NOMO-1 treated with DMSO at 0.1 percent for 48 hours (cell line): ENCODE measurements at regions not wholly inside any gene's neighbourhood (a gene's known extent, or its start where the extent isn't known, plus 50 kb on each side); places are given as distances from the start of the nearest gene placed in this dataset.
"Not testable (repeated sequence)": the region's sequence is repeated elsewhere in the genome, so short reads cannot be mapped to it uniquely, and the experiment has no call there.

ENCODE experiments used
- DNase-seq: peaks from one replicate; lab custom pipeline; 2025; ENCODE audit not compliant: unreplicated experiment; lab: John Stamatoyannopoulos, UW

- DNase-seq = no peak
Measured at GRCh38 chr4:3865986-3866812, 100.0 kb downstream of the ADRA2C start.

GRCh38 chr4:3866813-3867129 is 100.6 kb downstream of the ADRA2C start:
- DNase-seq = no peak

DNA sequence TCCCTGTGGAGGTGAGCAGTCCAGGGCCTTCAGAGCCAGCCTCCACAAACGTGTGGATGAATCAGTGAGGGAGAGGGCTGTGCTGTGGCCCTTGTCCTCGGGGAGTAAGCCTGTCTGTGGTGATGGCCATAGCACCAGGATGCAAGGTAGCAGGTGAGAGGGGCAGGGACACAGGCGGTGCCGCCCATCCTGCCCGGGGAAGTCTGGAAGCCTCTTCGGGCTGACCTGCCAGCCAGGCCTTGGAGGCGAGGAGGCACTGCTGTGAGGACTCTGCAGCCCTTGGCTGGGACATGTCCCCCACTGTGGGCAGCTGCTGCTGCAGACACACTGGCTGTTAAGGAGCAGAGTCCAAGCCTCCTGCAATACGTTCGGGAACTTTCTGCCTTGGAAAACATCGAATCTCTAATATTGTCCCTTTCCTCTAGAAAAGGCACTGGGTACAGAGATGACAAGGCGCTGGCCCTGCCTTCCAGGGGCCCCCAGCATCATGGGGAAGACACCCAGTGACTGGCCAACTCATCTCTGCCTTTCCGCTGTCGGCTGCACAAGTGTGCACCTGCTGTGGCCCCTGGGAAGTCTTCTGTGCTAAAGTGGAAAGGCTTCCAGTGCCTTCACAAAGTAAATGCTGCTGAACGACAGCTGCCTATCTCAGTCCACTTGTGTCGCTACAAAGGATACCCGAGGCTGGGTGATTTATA is 101.4 kb downstream of the ADRA2C start:
- DNase-seq = no peak

- no peak for DNase-seq
Measured at GRCh38 chr4:3868211-3869173, 102.3 kb downstream of the ADRA2C start.

DNA sequence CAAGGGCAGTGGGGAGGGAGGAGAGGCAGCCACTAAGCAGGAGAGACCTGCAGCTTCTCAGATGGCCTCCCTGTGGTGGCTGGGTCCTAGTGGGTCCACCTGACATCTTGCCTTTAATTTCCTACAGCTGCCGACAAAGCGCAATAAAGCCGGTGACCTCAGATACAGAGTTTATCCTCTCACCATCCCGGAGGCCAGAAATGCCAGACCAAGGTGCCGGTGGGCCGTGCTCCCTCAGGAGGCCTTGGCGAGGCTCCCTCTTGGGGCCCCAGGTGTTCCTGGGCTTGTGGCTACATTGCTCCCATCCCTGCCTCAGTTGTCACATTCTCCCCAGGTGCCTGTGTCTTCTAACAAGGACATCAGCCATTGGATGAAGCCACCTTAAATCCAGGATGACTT is 103.0 kb downstream of the ADRA2C start:
- DNase-seq = no peak

- DNase-seq = no peak
Measured at GRCh38 chr4:3869661-3870566, 103.7 kb downstream of the ADRA2C start.

DNA sequence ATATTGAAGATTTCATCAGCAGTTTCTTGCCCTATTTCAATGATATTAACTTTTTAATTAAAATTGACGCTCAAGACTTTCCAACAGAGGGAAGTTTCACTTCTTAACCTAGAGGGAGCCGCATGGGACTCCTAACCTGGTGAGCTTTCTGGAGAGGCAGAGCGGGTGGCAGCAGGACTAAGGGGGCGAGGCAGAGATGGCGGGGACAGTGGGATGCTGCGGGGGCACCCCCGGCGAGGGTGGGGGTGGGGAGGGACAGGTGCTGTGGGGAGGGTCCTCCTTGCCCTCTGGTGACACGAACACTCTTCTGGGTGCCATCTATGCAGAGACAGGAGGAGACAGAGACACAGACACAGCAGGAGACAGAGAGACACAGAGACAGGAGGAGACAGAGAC is 104.4 kb downstream of the ADRA2C start:
- no peak for DNase-seq

DNA sequence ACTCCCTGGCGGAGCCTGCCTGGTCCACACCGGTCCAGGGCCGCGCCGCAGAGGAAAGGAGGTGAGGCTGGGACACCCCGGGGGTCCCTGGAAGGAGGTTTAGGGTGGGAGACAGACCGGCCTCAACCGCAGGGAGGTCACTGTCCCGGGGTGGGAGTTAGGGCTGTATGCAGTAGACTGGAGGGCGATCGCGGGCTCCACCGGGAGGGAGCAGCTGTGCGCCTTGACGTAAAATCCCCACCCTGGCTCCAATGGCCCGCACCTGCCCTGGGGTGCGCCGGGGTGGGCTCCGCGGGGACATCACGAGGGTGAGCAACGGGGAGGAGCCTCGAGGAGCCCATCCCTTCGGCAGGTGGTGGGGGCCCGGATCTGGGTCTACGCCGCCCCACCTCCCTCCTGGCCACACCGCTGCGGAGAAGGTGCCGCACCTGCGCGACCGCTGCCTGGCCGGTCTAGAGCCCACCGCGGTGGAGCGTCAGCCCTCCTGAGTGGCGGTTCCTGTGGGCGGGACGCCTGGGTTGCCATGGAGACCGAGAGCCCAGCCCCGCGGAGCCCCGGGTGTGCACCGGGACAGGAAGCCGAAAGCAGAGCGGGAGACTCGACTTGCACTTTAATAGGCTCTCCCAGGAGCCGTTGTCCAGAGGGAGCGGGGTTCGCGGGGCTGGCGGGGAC is 105.1 kb downstream of the ADRA2C start:
- no peak for DNase-seq

- no peak for DNase-seq
Measured at GRCh38 chr4:3871881-3872833, 106.0 kb downstream of the ADRA2C start.

GRCh38 chr4:3872834-3873313 is 106.7 kb downstream of the ADRA2C start:
- DNase-seq = peak; percentile 42

DNA sequence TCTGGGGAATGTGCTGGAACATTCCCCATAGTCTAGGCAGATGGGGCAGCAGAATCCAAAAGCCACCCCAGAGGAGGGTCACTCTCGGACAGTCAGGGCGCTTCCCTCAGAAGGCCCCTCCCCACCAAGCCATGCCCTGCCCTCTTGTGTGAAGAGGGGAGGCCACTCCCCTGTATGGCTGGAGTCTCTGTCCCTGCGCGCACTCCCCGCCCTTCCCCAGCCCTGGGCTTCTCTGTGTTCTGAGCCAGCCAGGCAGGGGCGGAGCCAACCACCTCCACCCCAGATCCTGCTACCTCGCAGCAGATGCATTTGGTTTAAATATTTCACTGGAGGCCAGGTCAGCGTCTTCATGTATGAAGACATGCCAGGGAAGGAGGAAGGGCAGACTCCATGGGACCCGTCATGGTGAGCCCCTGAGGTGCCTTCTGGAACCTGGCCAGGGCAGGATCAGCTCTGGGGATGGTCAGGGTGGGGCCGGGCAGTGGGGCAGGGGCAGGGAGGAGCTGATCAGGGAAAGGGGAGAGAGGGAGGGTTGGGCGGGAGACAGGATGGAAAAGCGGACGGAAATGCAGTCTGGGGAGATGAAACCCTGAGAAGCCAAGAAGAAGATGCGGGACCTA is 107.3 kb downstream of the ADRA2C start:
- DNase-seq = no peak

- no peak for DNase-seq
Measured at GRCh38 chr4:3874028-3874415, 107.8 kb downstream of the ADRA2C start.

DNA sequence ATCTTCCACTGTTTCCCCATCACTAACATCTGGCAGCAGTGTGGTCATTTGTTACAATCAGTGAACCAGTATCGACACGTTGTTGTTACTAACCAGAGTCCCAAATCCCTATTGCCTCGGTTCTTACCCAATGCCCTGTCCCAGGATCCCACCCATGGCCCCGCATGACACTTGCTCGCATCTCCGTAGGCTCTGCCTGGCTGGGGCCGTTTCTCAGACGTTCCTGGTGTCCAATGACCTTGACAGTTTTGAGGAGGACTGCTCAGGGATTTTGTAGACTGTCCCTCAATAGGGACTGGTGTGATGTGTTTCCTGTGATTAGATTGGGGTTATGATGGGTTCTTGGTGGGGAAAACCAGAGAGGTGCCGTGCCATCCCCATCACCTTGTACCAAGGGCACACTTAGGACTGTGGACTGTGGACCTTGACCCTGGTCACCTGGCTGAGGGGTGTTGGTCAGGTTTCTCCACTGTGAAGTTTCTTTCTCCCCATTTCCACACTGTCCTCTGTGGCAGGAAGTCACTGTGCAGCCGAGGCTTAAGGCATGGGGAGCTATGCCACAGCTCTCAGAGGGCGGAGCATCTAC is 108.4 kb downstream of the ADRA2C start:
- no peak for DNase-seq

- no peak for DNase-seq
Measured at GRCh38 chr4:3875466-3875865, 109.3 kb downstream of the ADRA2C start.

DNA sequence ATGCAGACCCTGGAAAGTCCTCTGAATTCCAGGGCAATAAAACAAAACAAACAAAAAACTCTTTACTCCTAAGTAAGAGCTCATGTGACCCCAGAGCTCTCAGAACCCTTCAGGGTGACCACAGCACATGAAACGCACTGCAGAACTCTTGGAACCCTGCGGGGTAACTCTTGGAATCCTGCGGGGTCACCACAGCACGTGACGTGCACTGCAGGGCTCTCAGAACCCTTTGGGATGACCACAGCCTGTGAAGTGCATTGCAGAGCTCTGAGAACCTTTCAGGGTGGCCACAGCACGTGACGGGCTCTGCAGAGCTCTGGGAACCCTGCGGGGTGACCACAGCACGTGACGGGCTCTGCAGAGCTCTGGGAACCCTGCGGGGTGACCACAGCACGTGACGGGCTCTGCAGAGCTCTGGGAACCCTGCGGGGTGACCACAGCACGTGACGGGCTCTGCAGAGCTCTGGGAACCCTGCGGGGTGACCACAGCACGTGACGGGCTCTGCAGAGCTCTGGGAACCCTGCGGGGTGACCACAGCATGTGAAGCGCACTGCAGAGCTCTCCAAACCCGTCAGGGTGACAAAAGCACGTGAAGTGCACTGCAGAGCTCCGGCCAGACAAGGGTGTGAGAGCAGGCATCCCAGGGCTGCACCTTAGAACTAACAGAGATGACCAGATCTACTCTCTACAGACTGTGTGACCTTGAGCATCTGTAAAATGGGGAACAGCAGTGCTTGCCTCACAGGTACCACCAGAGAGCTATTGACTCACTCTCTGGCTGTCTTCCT is 110.1 kb downstream of the ADRA2C start:
- not testable (repeated sequence) for DNase-seq

DNA sequence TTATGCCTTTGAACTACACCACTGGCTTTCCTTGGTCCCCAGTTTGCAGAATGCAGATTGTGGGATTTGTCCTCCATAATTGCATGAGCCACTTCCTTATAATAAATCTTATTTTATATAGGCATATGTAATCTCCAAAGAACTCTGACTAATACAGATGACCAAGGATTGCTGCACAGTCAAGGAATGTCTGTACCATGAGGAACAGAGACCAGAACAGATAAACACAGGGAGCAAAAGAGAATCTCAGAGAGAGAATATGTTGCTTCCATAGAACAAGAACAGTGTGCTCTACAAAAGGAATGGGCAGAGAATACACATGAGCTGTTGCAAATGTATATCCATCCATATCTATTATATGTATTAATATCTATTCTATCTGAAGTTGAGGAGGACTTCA is 111.1 kb downstream of the ADRA2C start:
- DNase-seq = peak; percentile 19

DNA sequence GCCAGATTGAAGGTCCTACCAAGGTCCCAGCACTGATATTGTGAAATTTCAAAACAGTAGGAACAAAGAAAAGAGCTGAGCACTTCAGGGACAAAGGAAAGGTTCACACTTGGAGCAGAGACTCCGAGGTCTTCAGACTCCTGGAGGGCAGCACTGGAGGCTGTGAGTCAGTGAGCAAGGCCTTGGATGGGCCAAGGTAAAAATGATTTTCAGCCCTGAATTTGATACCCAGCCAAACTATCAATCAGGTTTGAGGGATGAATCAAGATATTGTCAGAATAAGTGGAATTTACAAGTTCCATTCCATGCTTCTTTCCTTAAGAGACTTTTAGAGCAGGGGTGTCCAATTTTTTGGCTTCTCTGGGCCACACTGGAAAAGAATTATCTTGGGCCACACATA is 111.7 kb downstream of the ADRA2C start:
- no peak for DNase-seq
